ENCODE measurements at regions not wholly inside any gene's neighbourhood (a gene's known extent, or its start where the extent isn't known, plus 50 kb on each side); places are given as distances from the start of the nearest gene placed in this dataset.

DNA sequence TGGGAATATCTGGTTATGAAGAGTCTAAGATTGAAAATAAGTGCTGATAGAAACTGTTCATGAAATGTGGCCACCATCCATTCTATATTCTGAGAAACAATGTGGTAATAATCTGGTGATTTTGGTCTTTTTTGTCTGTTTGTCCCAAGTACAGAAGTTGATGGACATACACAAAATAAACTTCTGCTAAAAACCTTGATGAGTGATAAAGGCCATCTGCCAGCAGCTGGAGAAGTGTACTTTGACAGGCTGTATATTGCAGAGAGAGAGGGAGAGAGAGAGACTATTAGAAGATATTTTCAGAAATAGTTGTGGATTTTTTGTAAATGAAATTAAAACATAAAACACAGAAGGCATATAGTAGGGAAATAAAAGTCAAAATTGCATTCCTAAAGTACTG, 96.9 kb upstream of the NABP1 start:
- no peak for DNase-seq
- in situ Hi-C loops (cut with MboI; ENCODE audit: low pct_unique_long_range_greater_than_20kb, low sequenced_read_pairs): no loop called here

- DNase-seq: no peak
- in situ Hi-C loops (cut with MboI; ENCODE audit: low pct_unique_long_range_greater_than_20kb, low sequenced_read_pairs): no loop called here
Observed at GRCh38 chr2:191582355-191582754, 95.6 kb upstream of the NABP1 start.

GRCh38 chr2:191591025-191591424, 86.9 kb upstream of the NABP1 start:
- no peak for DNase-seq
- in situ Hi-C loops (cut with MboI; ENCODE audit: low pct_unique_long_range_greater_than_20kb, low sequenced_read_pairs): no loop called here

DNA sequence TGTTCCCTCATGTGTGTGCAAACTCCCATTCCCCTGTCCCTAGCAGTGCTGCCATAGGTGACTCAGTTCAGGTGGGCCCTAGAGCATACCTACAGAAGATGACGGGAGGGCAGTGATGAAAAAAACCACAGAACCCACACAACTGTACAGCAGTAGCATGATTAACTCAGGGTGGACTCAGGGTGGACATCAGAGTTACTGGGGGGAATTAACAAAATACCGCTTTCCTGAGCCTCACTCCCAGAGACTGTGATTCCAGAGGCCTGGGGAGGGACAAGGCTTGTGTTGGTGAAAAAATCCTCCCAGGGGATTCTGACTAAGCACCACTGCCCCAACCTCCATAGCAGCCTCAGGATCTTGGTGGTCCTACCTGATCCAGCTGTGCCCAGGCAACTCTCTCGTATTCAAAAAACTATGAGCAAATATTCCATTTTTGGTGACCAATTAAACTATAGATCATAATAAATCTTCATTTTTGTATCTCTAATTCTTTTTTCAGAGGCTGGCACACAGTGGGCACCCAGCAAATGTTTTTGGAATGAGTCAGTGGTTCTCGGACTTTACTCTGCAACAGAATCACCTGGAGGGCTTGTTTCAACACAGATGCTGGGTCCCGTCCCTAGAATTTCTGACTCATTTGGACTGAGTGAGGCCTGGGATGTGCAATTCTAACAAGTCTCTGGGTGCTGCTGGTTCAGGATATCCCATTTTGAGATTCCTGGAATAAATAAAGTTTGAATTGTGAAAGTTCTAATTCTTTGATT, 84.1 kb upstream of the NABP1 start:
- in situ Hi-C loops (cut with MboI; ENCODE audit: low pct_unique_long_range_greater_than_20kb, low sequenced_read_pairs): no loop called here

DNA sequence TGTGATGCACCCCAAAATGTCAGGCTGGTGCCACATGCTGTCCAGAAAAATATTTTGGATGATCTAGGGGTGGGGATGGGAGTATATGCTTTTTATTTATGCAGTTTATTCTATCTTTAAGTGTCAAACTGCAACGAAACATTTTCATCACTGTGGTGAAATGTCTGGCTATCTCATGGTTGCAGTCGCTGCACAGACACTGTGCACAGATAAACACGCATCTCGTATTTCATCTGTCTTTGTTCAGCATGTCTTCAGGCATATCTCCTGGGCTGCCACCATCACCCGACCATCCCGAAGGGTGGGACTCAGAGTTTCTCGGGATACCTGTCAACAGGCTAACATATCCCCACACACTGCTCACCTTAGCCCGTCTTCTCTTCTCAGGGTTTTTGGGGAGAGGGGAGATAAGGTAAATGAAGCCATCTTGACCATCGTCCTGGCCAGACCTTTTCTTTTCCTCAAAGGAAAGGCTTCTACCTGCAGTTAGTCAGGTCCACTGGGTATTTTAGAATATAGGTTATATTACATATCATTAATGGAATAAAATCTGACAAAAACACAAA, 80.7 kb upstream of the NABP1 start:
- in situ Hi-C loops (cut with MboI; ENCODE audit: low pct_unique_long_range_greater_than_20kb, low sequenced_read_pairs): no loop called here

More for the DNA sequence above, 84.1 kb upstream of the NABP1 start:
- no peak for DNase-seq

GRCh38 chr2:191598296-191598695, 79.6 kb upstream of the NABP1 start:
- in situ Hi-C loops (cut with MboI; ENCODE audit: low pct_unique_long_range_greater_than_20kb, low sequenced_read_pairs): no loop called here
- no peak for DNase-seq

More for the DNA sequence above, 80.7 kb upstream of the NABP1 start:
- DNase-seq: no peak

DNA sequence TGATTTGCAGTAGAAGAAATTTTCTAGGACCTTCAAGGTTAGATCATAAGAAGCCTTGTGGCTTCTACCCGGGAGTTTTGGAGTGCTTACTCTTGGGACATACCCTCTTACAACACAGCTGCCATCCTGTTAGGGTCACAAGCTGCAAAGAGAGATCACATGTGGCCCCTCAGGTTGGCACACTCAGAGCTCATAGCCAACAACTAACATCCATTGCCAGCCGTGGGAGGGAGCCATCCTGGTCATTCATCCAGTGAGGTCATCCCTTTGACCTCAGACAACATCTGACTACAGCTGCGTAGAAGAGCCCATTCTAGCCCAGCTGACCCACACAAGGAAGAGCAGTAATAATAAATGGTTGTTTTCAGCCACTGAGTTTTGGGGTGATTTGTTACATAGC, 76.9 kb upstream of the NABP1 start:
- in situ Hi-C loops (cut with MboI; ENCODE audit: low pct_unique_long_range_greater_than_20kb, low sequenced_read_pairs): no loop called here
- DNase-seq: no peak

DNA sequence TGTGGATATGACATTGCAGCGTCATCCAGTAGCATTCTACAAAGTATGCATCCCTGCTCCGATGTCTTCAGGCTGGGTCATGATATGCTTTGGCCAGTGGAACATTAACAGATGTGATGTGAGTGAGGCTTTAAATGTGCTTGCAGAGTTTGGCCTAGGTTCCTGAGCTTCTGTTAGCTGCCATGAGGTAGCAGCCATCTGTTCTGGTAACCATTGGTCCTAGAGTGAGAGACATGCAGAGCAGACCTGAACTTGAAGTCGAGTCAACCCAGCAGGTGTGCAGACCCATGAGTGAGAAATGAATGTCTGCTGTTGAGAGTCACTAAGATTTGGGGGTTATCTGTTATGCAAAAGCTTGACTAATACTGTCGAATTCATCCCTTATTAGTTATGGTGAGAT, 73.8 kb upstream of the NABP1 start:
- DNase-seq: no peak
- in situ Hi-C loops (cut with MboI; ENCODE audit: low pct_unique_long_range_greater_than_20kb, low sequenced_read_pairs): no loop called here

GRCh38 chr2:191607096-191607495, 70.8 kb upstream of the NABP1 start:
- DNase-seq: no peak
- in situ Hi-C loops (cut with MboI; ENCODE audit: low pct_unique_long_range_greater_than_20kb, low sequenced_read_pairs): no loop called here

- in situ Hi-C loops (cut with MboI; ENCODE audit: low pct_unique_long_range_greater_than_20kb, low sequenced_read_pairs): no loop called here
- DNase-seq: no peak
Observed at GRCh38 chr2:191610756-191611155, 67.2 kb upstream of the NABP1 start.

GRCh38 chr2:191611614-191612013, 66.3 kb upstream of the NABP1 start:
- peak; percentile 48 for DNase-seq
- in situ Hi-C loops (cut with MboI; ENCODE audit: low pct_unique_long_range_greater_than_20kb, low sequenced_read_pairs): no loop called here

DNA sequence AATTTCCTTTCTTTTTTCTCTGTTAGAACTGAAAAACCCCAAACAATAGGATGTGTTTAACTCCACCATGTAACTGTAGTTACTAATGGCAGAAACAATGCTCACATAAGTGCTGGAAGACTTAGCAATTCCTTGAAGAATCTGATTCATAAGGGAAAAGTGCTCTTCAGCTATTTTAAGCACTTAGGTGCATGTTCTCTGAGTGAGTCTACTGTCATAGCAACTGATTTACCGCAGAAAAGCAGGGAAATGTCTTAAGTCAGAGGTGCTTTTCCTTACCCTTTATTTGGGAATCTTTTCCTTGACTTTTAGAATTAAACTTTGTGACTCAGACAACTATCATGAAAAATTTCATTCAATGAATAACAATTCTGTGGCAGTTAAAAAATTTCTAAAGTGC, 65.4 kb upstream of the NABP1 start:
- DNase-seq: no peak
- in situ Hi-C loops (cut with MboI; ENCODE audit: low pct_unique_long_range_greater_than_20kb, low sequenced_read_pairs): no loop called here

DNA sequence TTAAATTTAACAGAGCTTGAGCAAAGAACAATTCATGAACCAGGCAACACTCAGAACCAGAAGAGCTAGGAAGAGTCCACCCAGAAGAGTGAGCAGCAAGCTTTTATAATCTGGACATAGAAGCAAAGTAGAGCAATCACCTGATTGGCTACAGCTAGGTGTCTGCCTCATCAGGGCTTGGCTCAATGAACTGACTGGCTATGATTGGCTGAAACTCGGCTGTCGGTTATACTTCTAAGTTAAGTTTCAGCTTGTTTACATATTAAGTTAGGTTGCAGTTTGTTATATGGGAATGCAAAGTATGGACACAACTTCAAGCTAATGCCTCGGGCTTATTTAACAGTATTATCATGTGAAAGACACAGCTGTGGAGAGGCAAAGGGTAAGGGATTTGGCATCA, 63.2 kb upstream of the NABP1 start:
- DNase-seq: no peak
- in situ Hi-C loops (cut with MboI; ENCODE audit: low pct_unique_long_range_greater_than_20kb, low sequenced_read_pairs): no loop called here

- DNase-seq: no peak
- in situ Hi-C loops (cut with MboI; ENCODE audit: low pct_unique_long_range_greater_than_20kb, low sequenced_read_pairs): no loop called here
Observed at GRCh38 chr2:191615596-191615995, 62.3 kb upstream of the NABP1 start.

DNA sequence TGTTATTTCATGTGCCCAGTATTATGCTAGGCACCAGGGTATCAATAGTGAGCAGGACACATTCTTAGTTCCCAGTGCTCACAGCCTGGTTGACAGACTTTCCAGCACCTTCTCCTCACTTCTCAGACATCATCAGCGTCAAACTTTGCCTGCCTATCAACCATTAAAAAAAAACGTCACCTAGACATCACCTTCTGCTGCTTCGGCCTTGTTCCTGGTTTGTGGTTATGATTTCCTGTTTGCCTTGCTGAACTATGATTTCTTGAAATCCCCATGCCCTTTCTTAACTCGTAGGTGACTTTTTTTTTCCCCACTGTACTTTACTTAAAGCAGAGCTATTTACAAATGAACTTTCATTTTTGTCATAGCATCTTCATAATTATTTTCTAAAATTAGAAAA, 60.4 kb upstream of the NABP1 start:
- in situ Hi-C loops (cut with MboI; ENCODE audit: low pct_unique_long_range_greater_than_20kb, low sequenced_read_pairs): no loop called here
- peak; percentile 71 for DNase-seq

- no peak for DNase-seq
- in situ Hi-C loops (cut with MboI; ENCODE audit: low pct_unique_long_range_greater_than_20kb, low sequenced_read_pairs): no loop called here
Observed at GRCh38 chr2:191618046-191618780, 59.7 kb upstream of the NABP1 start.

- no peak for DNase-seq
- in situ Hi-C loops (cut with MboI; ENCODE audit: low pct_unique_long_range_greater_than_20kb, low sequenced_read_pairs): no loop called here
Observed at GRCh38 chr2:191618786-191619185, 59.1 kb upstream of the NABP1 start.

DNA sequence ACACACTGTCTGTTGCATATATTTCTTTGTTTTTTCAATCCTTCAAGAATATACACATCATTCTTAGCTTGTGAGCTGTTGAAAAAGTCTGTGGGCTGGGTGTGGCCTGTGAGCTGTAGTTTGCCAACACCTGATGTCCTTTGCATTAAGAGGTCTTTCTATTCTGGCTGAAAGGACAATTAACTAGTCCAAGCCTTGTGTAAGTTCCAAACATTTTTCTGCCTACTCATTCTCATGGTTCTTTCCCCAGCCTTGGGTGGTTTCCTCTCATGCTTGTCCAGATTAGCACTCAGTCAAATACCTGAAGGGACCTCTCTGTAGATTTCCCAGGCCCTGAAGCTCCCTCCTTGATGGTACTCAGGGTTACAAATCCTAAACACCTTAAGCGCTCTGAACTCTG, 57.8 kb upstream of the NABP1 start:
- DNase-seq: no peak
- in situ Hi-C loops (cut with MboI; ENCODE audit: low pct_unique_long_range_greater_than_20kb, low sequenced_read_pairs): no loop called here

- in situ Hi-C loops (cut with MboI; ENCODE audit: low pct_unique_long_range_greater_than_20kb, low sequenced_read_pairs): no loop called here
Observed at GRCh38 chr2:191622374-191623320, 55.3 kb upstream of the NABP1 start.

More at GRCh38 chr2:191622374-191623320, 55.3 kb upstream of the NABP1 start:
- DNase-seq: peak; percentile 59
